Head of caudate nucleus (tissue), 42 donors: ENCODE measurements at regions not wholly inside any gene's neighbourhood (a gene's known extent, or its start where the extent isn't known, plus 50 kb on each side); places are given as distances from the start of the nearest gene placed in this dataset.

ENCODE experiments used
- DNase-seq, 42 donors: peaks; one replicate each; pipeline versions ENCODE4 v3.0.0 to v3.0.0-alpha.2; 2020 to 2021; ENCODE audit warnings: mixed read lengths in 7 of 42
- intact Hi-C: fragments of 100-400 bp; cut with DNase I; formaldehyde crosslinking; loops from one replicate; pipeline ENCODE4 v1.15.0; 2022

GRCh38 chr7:48703466-48703865 is 220.9 kb upstream of the CDC14C start:
- no peak for DNase-seq
- intact Hi-C loops = no loop called here

GRCh38 chr7:48708122-48708521 is 216.2 kb upstream of the CDC14C start:
- no peak for DNase-seq
- intact Hi-C loops = no loop called here

- DNase-seq = peak in 4 of 42 donors; percentile 7 to 23 (median 16)
- intact Hi-C loops = no loop called here
Measured at GRCh38 chr7:48708635-48709034, 215.7 kb upstream of the CDC14C start.

- intact Hi-C loops = no loop called here
- no peak for DNase-seq
Measured at GRCh38 chr7:48710995-48711394, 213.4 kb upstream of the CDC14C start.

GRCh38 chr7:48718731-48719378 is 205.5 kb upstream of the CDC14C start:
- intact Hi-C loops = no loop called here

GRCh38 chr7:48728799-48729198 is 195.5 kb upstream of the CDC14C start:
- no peak for DNase-seq
- intact Hi-C loops = no loop called here

More at GRCh38 chr7:48718731-48719378, 205.5 kb upstream of the CDC14C start:
- DNase-seq = no peak

- no peak for DNase-seq
- intact Hi-C loops = no loop called here
Measured at GRCh38 chr7:48734695-48735406, 189.5 kb upstream of the CDC14C start.

- peak in 15 of 42 donors; percentile 4 to 42 (median 15) for DNase-seq
- intact Hi-C loops = no loop called here
Measured at GRCh38 chr7:48741545-48741944, 182.8 kb upstream of the CDC14C start.

- intact Hi-C loops = no loop called here
- DNase-seq = no peak
Measured at GRCh38 chr7:48742079-48742798, 182.1 kb upstream of the CDC14C start.

- intact Hi-C loops = no loop called here
- no peak for DNase-seq
Measured at GRCh38 chr7:48748081-48748833, 176.1 kb upstream of the CDC14C start.

- no peak for DNase-seq
- intact Hi-C loops = no loop called here
Measured at GRCh38 chr7:48755061-48755555, 169.2 kb upstream of the CDC14C start.

- no peak for DNase-seq
- intact Hi-C loops = no loop called here
Measured at GRCh38 chr7:48759431-48760080, 164.8 kb upstream of the CDC14C start.

GRCh38 chr7:48760528-48761265 is 163.7 kb upstream of the CDC14C start:
- DNase-seq = no peak
- intact Hi-C loops = no loop called here

- intact Hi-C loops = no loop called here
- no peak for DNase-seq
Measured at GRCh38 chr7:48780862-48781261, 143.5 kb upstream of the CDC14C start.

- no peak for DNase-seq
- intact Hi-C loops = no loop called here
Measured at GRCh38 chr7:48781752-48782151, 142.6 kb upstream of the CDC14C start.

GRCh38 chr7:48782511-48782910 is 141.8 kb upstream of the CDC14C start:
- intact Hi-C loops = no loop called here

GRCh38 chr7:48786951-48787350 is 137.4 kb upstream of the CDC14C start:
- intact Hi-C loops = no loop called here
- no peak for DNase-seq

More at GRCh38 chr7:48782511-48782910, 141.8 kb upstream of the CDC14C start:
- DNase-seq = no peak

- intact Hi-C loops = no loop called here
- DNase-seq = no peak
Measured at GRCh38 chr7:48803250-48803649, 121.1 kb upstream of the CDC14C start.
